ENCODE measurements at regions not wholly inside any gene's neighbourhood (a gene's known extent, or its start where the extent isn't known, plus 50 kb on each side); places are given as distances from the start of the nearest gene placed in this dataset.
"Not testable (repeated sequence)": the region's sequence is repeated elsewhere in the genome, so short reads cannot be mapped to it uniquely, and the experiment has no call there.

- H3K36me3 Mint-ChIP-seq (ENCODE audit: low read depth): no peaks in the 10 kb centered on the region
- H3K4me3 Mint-ChIP-seq: no peak overlapping the region
- no peak for DNase-seq (ENCODE audit: low spot score)
- no peaks in the 10 kb centered on the region for H3K27me3 Mint-ChIP-seq (ENCODE audit: low read depth)
- no peaks in the 10 kb centered on the region for H3K9me3 Mint-ChIP-seq
- H3K4me1 Mint-ChIP-seq (ENCODE audit: low read depth): no peaks in the 10 kb centered on the region
- no peak overlapping the region for H3K27ac Mint-ChIP-seq
Measured at GRCh38 chrY:13872696-13873095, 113.6 kb downstream of the VCY start.

GRCh38 chrY:13878506-13878905 lies 107.8 kb downstream of the VCY start:
- Mint-ChIP-seq H3K27me3 (ENCODE audit: low read depth) (no peaks in the 10 kb centered on the region), H3K4me1 (ENCODE audit: low read depth) (no peaks in the 10 kb centered on the region), H3K4me3 (no peak overlapping the region), H3K9me3 (no peaks in the 10 kb centered on the region), H3K27ac (no peak overlapping the region), H3K36me3 (ENCODE audit: low read depth) (no peaks in the 10 kb centered on the region)
- DNase-seq (ENCODE audit: low spot score): no peak

- no peak for DNase-seq (ENCODE audit: low spot score)
- no peaks in the 10 kb centered on the region for H3K27me3 Mint-ChIP-seq (ENCODE audit: low read depth)
- H3K27ac Mint-ChIP-seq: no peak overlapping the region
- H3K9me3 Mint-ChIP-seq: no peaks in the 10 kb centered on the region
- no peaks in the 10 kb centered on the region for H3K36me3 Mint-ChIP-seq (ENCODE audit: low read depth)
- H3K4me3 Mint-ChIP-seq: no peak overlapping the region
- H3K4me1 Mint-ChIP-seq (ENCODE audit: low read depth): no peaks in the 10 kb centered on the region
Measured at GRCh38 chrY:13881096-13881495, 105.2 kb downstream of the VCY start.

- Mint-ChIP-seq H3K4me1 (ENCODE audit: low read depth) (no peaks in the 10 kb centered on the region), H3K27ac (no peak overlapping the region), H3K9me3 (no peaks in the 10 kb centered on the region), H3K27me3 (ENCODE audit: low read depth) (no peaks in the 10 kb centered on the region), H3K36me3 (ENCODE audit: low read depth) (no peaks in the 10 kb centered on the region), H3K4me3 (no peak overlapping the region)
- no peak for DNase-seq (ENCODE audit: low spot score)
Measured at GRCh38 chrY:13882829-13883228, 103.4 kb downstream of the VCY start.

- not testable (repeated sequence) for H3K27ac Mint-ChIP-seq; H3K27me3 Mint-ChIP-seq (ENCODE audit: low read depth); H3K4me1 Mint-ChIP-seq (ENCODE audit: low read depth); H3K36me3 Mint-ChIP-seq (ENCODE audit: low read depth); H3K4me3 Mint-ChIP-seq; H3K9me3 Mint-ChIP-seq
- peak; percentile 3 for DNase-seq (ENCODE audit: low spot score)
Measured at GRCh38 chrY:13894028-13894427, 92.2 kb downstream of the VCY start.

GRCh38 chrY:13907736-13908135 lies 78.5 kb downstream of the VCY start:
- Mint-ChIP-seq H3K36me3 (ENCODE audit: low read depth) (peaks cover 2% of the 10 kb centered on the region), H3K27me3 (ENCODE audit: low read depth) (no peaks in the 10 kb centered on the region)
- DNase-seq (ENCODE audit: low spot score): no peak

GRCh38 chrY:13930436-13930835 lies 55.8 kb downstream of the VCY start:
- not testable (repeated sequence) for H3K4me1 Mint-ChIP-seq (ENCODE audit: low read depth); H3K36me3 Mint-ChIP-seq (ENCODE audit: low read depth); H3K27ac Mint-ChIP-seq; H3K27me3 Mint-ChIP-seq (ENCODE audit: low read depth); H3K9me3 Mint-ChIP-seq; H3K4me3 Mint-ChIP-seq; DNase-seq (ENCODE audit: low spot score)

More at GRCh38 chrY:13907736-13908135, 78.5 kb downstream of the VCY start:
- Mint-ChIP-seq H3K9me3 (peaks cover 9% of the 10 kb centered on the region), H3K4me1 (ENCODE audit: low read depth) (no peaks in the 10 kb centered on the region), H3K4me3 (no peak overlapping the region), H3K27ac (no peak overlapping the region)

Measured in T-helper 2 cell treated with Interferon-gamma antibody and Interleukin-4, amounts not matched to agents 5 μg/mL and 100 μg/mL, for 36 hours (primary cell).